Pancreas (tissue), 10 donors: ENCODE measurements at regions not wholly inside any gene's neighbourhood (a gene's known extent, or its start where the extent isn't known, plus 50 kb on each side); places are given as distances from the start of the nearest gene placed in this dataset.

Source experiments
- ATAC-seq, 4 donors: fragments of 200-7000 bp; cut with Tn5 transposase; one replicate each; pipeline versions ENCODE4 v1.8.0 to v1.9.1; 2020; ENCODE audit warnings: mild to moderate bottlenecking in 4 of 4, moderate library complexity in 4 of 4
- DNase-seq, 6 donors: peaks; one replicate each; pipeline ENCODE4 v3.0.0-alpha.2; 2020
- FAIRE-seq: peaks from 2 replicates; lab custom pipeline; 2012; peaks lifted over from hg19 to GRCh38; lab: Jason Lieb, UNC
- H3K27ac ChIP-seq, 4 donors: fragments of 200-600 bp; sonication (generic); 1 replicate in 3 of 4; 2 replicates in 1 of 4; pipeline versions ENCODE4 v1.5.0 to v1.8.0; 2020
- H3K27me3 ChIP-seq, 4 donors: fragments of 200-600 bp; one replicate each; pipeline ENCODE4 v1.8.0; 2021
- H3K36me3 ChIP-seq, 3 donors: fragments of 200-600 bp; sonication (generic) in 1 of 3; one replicate each; pipeline versions ENCODE4 v1.5.0 to v1.8.0; 2020 to 2021
- H3K4me1 ChIP-seq, 3 donors: fragments of 200-600 bp; one replicate each; pipeline ENCODE4 v1.8.0; 2021
- H3K4me3 ChIP-seq, 4 donors: fragments of 200-600 bp; sonication (generic) in 2 of 4; one replicate each; pipeline versions ENCODE4 v1.5.0 to v1.8.0; 2020 to 2021
- H3K9me3 ChIP-seq, 4 donors: fragments of 200-600 bp; one replicate each; pipeline ENCODE4 v1.8.0; 2021
- WGBS, 2 donors: extraction: QIAGEN DNeasy Blood & Tissue Kit; methylation state at CpG; one replicate each; pipeline ENCODE4 v1.1.7; 2013; 5-methylcytosine and 5-hydroxymethylcytosine counted together
- intact Hi-C, 3 donors: fragments of 100-400 bp; cut with DNase I; formaldehyde crosslinking; loops; one replicate each; pipeline versions ENCODE4 v1.11.1 to v1.14.2; 2022
- TF ChIP-seq, protein P1 (sequence below), 4 donors: fragments of 200-600 bp; sonication (generic) in 3 of 4; IDR thresholded peaks; one replicate each; pipeline versions ENCODE4 v1.5.0 to v1.8.0; 2021; ENCODE audit warnings: antibody characterized with exemption in 4 of 4
- donor health status: healthy with polysubstance abuse.
- donor health status: DM: no; HTN: no; CAD: no; lungs with moderate emphysema.
- donor health status: DM: no; HTN: no; CAD: no.
- donor health status: control.
- donor health status: control.
- donor health status: Bipolar disorder and iron deficiency.
- donor health status: DM: yes; HTN: yes; CAD: no.
- donor health status: DM: no; HTN: no; CAD: no.
- donor health status: DM: no; HTN: no; CAD: no.
- donor health status: DM: yes; HTN: yes; CAD: no.

DNA sequence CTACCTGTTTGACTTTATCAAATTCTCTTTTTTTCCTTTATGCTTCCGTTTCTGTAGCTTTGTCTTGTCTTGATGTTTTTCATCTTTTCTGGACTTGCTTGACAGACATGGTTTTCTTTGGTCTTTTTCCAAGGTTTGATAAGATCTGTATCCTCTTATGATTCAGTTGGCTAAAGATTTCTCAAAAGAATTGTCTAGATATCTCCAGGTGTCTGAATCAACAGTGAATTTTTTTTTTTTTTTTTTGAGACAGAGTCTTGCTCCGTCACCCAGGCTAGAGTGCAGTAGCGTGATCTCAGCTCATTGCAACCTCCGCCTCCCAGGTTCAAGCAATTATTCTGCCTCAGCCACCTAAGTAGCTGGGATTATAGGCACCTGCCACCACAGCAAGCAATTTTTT is 357.8 kb upstream of the USP9Y start:
- Histone ChIP-seq H3K27ac (no peak overlapping the region), H3K9me3 (no peaks in the 10 kb centered on the region), H3K27me3 (no peaks in the 10 kb centered on the region), H3K4me1 (no peaks in the 10 kb centered on the region), H3K36me3 (no peaks in the 10 kb centered on the region), H3K4me3 (no peak overlapping the region)
- WGBS, 2 donors = 91% methylated on average over 4 of the region's 4 CpGs; no CpG with 5 or more reads in 1 of the 2 donors
- FAIRE-seq (no peak), DNase-seq (no peak), ATAC-seq (no peak)
- TF ChIP-seq, protein P1, sequence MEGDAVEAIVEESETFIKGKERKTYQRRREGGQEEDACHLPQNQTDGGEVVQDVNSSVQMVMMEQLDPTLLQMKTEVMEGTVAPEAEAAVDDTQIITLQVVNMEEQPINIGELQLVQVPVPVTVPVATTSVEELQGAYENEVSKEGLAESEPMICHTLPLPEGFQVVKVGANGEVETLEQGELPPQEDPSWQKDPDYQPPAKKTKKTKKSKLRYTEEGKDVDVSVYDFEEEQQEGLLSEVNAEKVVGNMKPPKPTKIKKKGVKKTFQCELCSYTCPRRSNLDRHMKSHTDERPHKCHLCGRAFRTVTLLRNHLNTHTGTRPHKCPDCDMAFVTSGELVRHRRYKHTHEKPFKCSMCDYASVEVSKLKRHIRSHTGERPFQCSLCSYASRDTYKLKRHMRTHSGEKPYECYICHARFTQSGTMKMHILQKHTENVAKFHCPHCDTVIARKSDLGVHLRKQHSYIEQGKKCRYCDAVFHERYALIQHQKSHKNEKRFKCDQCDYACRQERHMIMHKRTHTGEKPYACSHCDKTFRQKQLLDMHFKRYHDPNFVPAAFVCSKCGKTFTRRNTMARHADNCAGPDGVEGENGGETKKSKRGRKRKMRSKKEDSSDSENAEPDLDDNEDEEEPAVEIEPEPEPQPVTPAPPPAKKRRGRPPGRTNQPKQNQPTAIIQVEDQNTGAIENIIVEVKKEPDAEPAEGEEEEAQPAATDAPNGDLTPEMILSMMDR (IDR thresholded peaks at IDR 0.05) = no peak
- intact Hi-C loops = no loop called here

DNA sequence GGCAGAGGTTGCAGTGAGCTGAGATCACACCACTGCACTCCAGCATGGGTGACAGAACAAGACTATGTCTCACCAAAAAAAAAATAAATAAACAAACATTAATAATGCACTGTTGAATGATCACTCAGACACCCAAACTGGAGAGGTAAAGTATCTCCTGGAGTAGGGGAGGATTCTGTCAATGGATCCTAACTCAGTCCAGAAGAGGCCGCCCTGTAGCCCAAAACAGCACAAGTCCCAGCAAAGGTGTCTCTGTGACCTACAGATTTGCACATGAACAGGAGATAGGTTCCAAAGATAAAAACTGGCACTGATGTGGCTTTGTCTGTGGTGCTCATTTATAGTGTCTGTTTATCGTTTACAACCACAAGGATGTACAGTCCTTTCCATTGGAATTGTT is 352.9 kb upstream of the USP9Y start:
- Histone ChIP-seq H3K27ac (no peak overlapping the region), H3K4me3 (no peak overlapping the region), H3K27me3 (no peaks in the 10 kb centered on the region), H3K4me1 (no peaks in the 10 kb centered on the region), H3K36me3 (no peaks in the 10 kb centered on the region), H3K9me3 (no peaks in the 10 kb centered on the region)
- WGBS, 2 donors = 62% methylated on average over 2 of the region's 2 CpGs; no CpG with 5 or more reads in 1 of the 2 donors
- DNase-seq (no peak), FAIRE-seq (no peak), ATAC-seq (no peak)
- TF ChIP-seq, protein P1 (IDR thresholded peaks at IDR 0.05) = no peak
- intact Hi-C loops = no loop called here

DNA sequence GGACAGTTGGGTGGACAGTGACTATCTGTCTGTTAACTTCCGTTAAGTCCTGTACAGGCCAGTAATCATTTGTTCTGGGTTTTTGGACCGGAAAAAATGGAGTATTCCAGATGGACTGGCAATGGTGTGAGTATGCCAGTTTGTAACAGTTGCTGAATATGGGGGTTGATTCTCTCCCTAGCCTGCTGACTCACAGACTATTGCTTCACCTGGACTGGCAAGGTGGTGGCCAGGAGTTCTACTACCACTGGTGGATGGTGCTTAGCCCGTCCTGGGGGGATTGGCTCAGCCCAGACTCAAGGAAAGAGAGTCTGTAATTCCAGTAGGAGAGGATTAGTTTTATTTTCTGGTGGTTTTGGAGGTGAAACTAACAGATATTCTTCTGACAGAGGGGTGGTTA is 343.8 kb upstream of the USP9Y start:
- WGBS, 2 donors = 92% methylated on average over 3 of the region's 3 CpGs; no CpG with 5 or more reads in 1 of the 2 donors
- FAIRE-seq = no peak
- intact Hi-C loops = no loop called here
- Histone ChIP-seq H3K27ac (no peak overlapping the region), H3K36me3 (no peaks in the 10 kb centered on the region), H3K4me3 (no peak overlapping the region), H3K4me1 (no peaks in the 10 kb centered on the region), H3K9me3 (no peaks in the 10 kb centered on the region), H3K27me3 (no peaks in the 10 kb centered on the region)
- DNase-seq = no peak
- no peak for ATAC-seq
- TF ChIP-seq, protein P1 (IDR thresholded peaks at IDR 0.05) = no peak

DNA sequence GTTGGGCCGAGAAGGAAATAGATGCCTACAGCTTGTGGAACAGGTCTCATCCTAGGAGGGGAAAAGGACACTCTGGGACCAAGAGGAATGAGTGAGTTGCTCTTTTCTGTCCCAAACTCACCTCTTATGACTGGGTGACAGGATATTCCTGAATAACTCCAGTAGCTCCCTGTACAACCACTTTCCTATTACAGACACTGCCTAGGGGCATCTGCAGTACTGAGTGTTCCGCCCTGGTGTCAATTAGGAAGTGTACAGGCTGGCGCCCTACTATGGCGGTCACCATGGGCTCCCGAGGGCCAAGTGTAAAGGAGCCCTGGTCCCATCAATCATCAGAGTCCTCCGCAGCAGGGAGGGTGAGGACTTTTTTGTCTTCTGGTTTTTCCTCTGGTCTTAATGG is 343.4 kb upstream of the USP9Y start:
- H3K4me1 ChIP-seq = no peaks in the 10 kb centered on the region
- H3K27me3 ChIP-seq = no peaks in the 10 kb centered on the region
- H3K9me3 ChIP-seq = no peaks in the 10 kb centered on the region
- WGBS, 2 donors = 88% methylated on average over 6 of the region's 6 CpGs; no CpG with 5 or more reads in 1 of the 2 donors
- ATAC-seq (no peak), FAIRE-seq (no peak), DNase-seq (no peak)
- no peak overlapping the region for H3K27ac ChIP-seq
- no peaks in the 10 kb centered on the region for H3K36me3 ChIP-seq
- TF ChIP-seq, protein P1 (IDR thresholded peaks at IDR 0.05) = no peak
- H3K4me3 ChIP-seq = no peak overlapping the region
- intact Hi-C loops = no loop called here

DNA sequence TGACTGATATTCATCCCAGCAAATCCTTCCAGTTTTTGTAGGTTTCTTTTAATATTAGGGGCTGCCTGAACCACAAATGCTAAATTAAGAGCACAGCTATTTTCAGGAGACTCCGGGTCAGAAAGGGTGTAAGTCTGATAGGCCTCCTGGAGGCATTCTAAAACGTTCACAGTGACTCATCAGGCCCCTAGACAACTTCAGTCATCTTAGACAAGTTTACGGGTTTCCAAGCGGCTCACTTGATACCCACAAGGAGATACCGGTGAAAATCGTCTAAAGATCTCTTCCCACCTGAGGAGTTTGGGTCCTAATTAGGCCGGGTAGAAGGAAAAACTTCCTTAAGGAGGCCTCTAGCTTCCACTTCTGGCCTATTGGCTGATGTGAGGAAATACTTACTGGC is 342.7 kb upstream of the USP9Y start:
- no peak for DNase-seq
- no peak for ATAC-seq
- H3K4me3 ChIP-seq = no peak overlapping the region
- intact Hi-C loops = no loop called here
- no peak for FAIRE-seq
- H3K36me3 ChIP-seq = no peaks in the 10 kb centered on the region
- no peaks in the 10 kb centered on the region for H3K27me3 ChIP-seq
- H3K9me3 ChIP-seq = no peaks in the 10 kb centered on the region
- TF ChIP-seq, protein P1 (IDR thresholded peaks at IDR 0.05) = no peak
- H3K27ac ChIP-seq = no peak overlapping the region
- no peaks in the 10 kb centered on the region for H3K4me1 ChIP-seq
- 75% methylated on average over 7 of the region's 7 CpGs; no CpG with 5 or more reads in 1 of the 2 donors for WGBS, 2 donors
